ENCODE measurements at regions not wholly inside any gene's neighbourhood (a gene's known extent, or its start where the extent isn't known, plus 50 kb on each side); places are given as distances from the start of the nearest gene placed in this dataset.
"Not testable (repeated sequence)": the region's sequence is repeated elsewhere in the genome, so short reads cannot be mapped to it uniquely, and the experiment has no call there.

GRCh38 chr2:198611201-198611600 lies 806.8 kb downstream of the PLCL1 start:
- Histone ChIP-seq H3K27ac (no peak overlapping the region), H3K79me2 (no peaks in the 10 kb centered on the region), H2AFZ (no peak overlapping the region), H3K36me3 (replicated peaks; ENCODE audit: insufficient read depth, low read depth) (no peaks in the 10 kb centered on the region), H3K4me2 (no peak overlapping the region), H4K20me1 (ENCODE audit: insufficient read depth, poor library complexity, severe bottlenecking) (no peaks in the 10 kb centered on the region), H3K9me2 (replicated peaks; ENCODE audit: insufficient read depth) (no peaks in the 10 kb centered on the region), H3K9me3 (ENCODE audit: low read depth) (no peaks in the 10 kb centered on the region), H3K4me1 (ENCODE audit: insufficient read depth) (no peaks in the 10 kb centered on the region), H3K4me3 (no peak overlapping the region), H3K27me3 (no peaks in the 10 kb centered on the region)
- 73% methylated on average over 3 of the region's 3 CpGs for WGBS (ENCODE audit: low lambda C conversion rate, missing lambda C conversion rate)
- DNase-seq (ENCODE audit: low spot score): no peak
- no peak for TF ChIP-seq EZH2 (IDR thresholded peaks at IDR 0.05; ENCODE audit: borderline replicate concordance)
- TF ChIP-seq CTCF (IDR thresholded peaks at IDR 0.05; ENCODE audit: poor library complexity): no peak
- TF ChIP-seq EZH2phosphoT487 (IDR thresholded peaks at IDR 0.05; ENCODE audit: low read depth, severe bottlenecking, unreplicated experiment): no peak

- no peaks in the 10 kb centered on the region for H3K9me3 ChIP-seq (ENCODE audit: low read depth)
Measured at GRCh38 chr2:198604599-198604998, 800.2 kb downstream of the PLCL1 start.

GRCh38 chr2:198602986-198603385 lies 798.6 kb downstream of the PLCL1 start:
- not testable (repeated sequence) for H3K4me1 ChIP-seq (ENCODE audit: insufficient read depth); H3K9me3 ChIP-seq (ENCODE audit: low read depth); H3K79me2 ChIP-seq; H3K36me3 ChIP-seq (replicated peaks; ENCODE audit: insufficient read depth, low read depth); H3K27ac ChIP-seq; H3K4me3 ChIP-seq; H4K20me1 ChIP-seq (ENCODE audit: insufficient read depth, poor library complexity, severe bottlenecking); H3K27me3 ChIP-seq; H2AFZ ChIP-seq; H3K4me2 ChIP-seq; H3K9me2 ChIP-seq (replicated peaks; ENCODE audit: insufficient read depth); DNase-seq (ENCODE audit: low spot score)
- 94% methylated on average over 15 of the region's 15 CpGs for WGBS (ENCODE audit: low lambda C conversion rate, missing lambda C conversion rate)

More at GRCh38 chr2:198604599-198604998, 800.2 kb downstream of the PLCL1 start:
- no peak overlapping the region for H2AFZ ChIP-seq
- no peaks in the 10 kb centered on the region for H3K9me2 ChIP-seq (replicated peaks; ENCODE audit: insufficient read depth)
- H3K4me1 ChIP-seq (ENCODE audit: insufficient read depth): no peaks in the 10 kb centered on the region
- no peak overlapping the region for H3K27ac ChIP-seq
- no peaks in the 10 kb centered on the region for H3K27me3 ChIP-seq
- no peaks in the 10 kb centered on the region for H3K36me3 ChIP-seq (replicated peaks; ENCODE audit: insufficient read depth, low read depth)
- no peak for DNase-seq (ENCODE audit: low spot score)
- 100% methylated on average over 1 of the region's 1 CpG for WGBS (ENCODE audit: low lambda C conversion rate, missing lambda C conversion rate)
- no peaks in the 10 kb centered on the region for H3K79me2 ChIP-seq
- H4K20me1 ChIP-seq (ENCODE audit: insufficient read depth, poor library complexity, severe bottlenecking): no peaks in the 10 kb centered on the region
- H3K4me2 ChIP-seq: no peak overlapping the region
- TF ChIP-seq CTCF (IDR thresholded peaks at IDR 0.05; ENCODE audit: poor library complexity) (no peak), EZH2phosphoT487 (IDR thresholded peaks at IDR 0.05; ENCODE audit: low read depth, severe bottlenecking, unreplicated experiment) (no peak), EZH2 (IDR thresholded peaks at IDR 0.05; ENCODE audit: borderline replicate concordance) (no peak)
- no peak overlapping the region for H3K4me3 ChIP-seq

GRCh38 chr2:198597648-198598047 lies 793.3 kb downstream of the PLCL1 start:
- no peak overlapping the region for H2AFZ ChIP-seq
- DNase-seq (ENCODE audit: low spot score): no peak
- H3K4me1 ChIP-seq (ENCODE audit: insufficient read depth): peaks cover 7% of the 10 kb centered on the region
- no peak for TF ChIP-seq EZH2phosphoT487 (IDR thresholded peaks at IDR 0.05; ENCODE audit: low read depth, severe bottlenecking, unreplicated experiment)
- no peak for TF ChIP-seq CTCF (IDR thresholded peaks at IDR 0.05; ENCODE audit: poor library complexity)
- TF ChIP-seq EZH2 (IDR thresholded peaks at IDR 0.05; ENCODE audit: borderline replicate concordance): no peak
- no peaks in the 10 kb centered on the region for H3K9me2 ChIP-seq (replicated peaks; ENCODE audit: insufficient read depth)
- H3K9me3 ChIP-seq (ENCODE audit: low read depth): no peaks in the 10 kb centered on the region
- H3K4me3 ChIP-seq: no peak overlapping the region
- no peak overlapping the region for H3K27ac ChIP-seq
- no peaks in the 10 kb centered on the region for H3K79me2 ChIP-seq
- H3K36me3 ChIP-seq (replicated peaks; ENCODE audit: insufficient read depth, low read depth): no peaks in the 10 kb centered on the region
- WGBS (ENCODE audit: low lambda C conversion rate, missing lambda C conversion rate): 36% methylated on average over 5 of the region's 5 CpGs
- H3K27me3 ChIP-seq: no peaks in the 10 kb centered on the region
- H3K4me2 ChIP-seq: no peak overlapping the region
- no peaks in the 10 kb centered on the region for H4K20me1 ChIP-seq (ENCODE audit: insufficient read depth, poor library complexity, severe bottlenecking)

All from hepatocyte (in vitro differentiated cells).